ENCODE measurements at regions not wholly inside any gene's neighbourhood (a gene's known extent, or its start where the extent isn't known, plus 50 kb on each side); places are given as distances from the start of the nearest gene placed in this dataset.

GRCh38 chr1:233730380-233730779 lies 116.5 kb downstream of the KCNK1 start:
- TF ChIP-seq CTCF (IDR thresholded peaks at IDR 0.05): no peak
- TF ChIP-seq POLR2AphosphoS5 (IDR thresholded peaks at IDR 0.05): no peak
- TF ChIP-seq EP300 (IDR thresholded peaks at IDR 0.05): no peak
- TF ChIP-seq POLR2A (IDR thresholded peaks at IDR 0.05): no peak
- 78 to 93% (median 90%) methylated on average over 5 of the region's 5 CpGs for WGBS, 5 donors
- Histone ChIP-seq H3K36me3 (no peaks in the 10 kb centered on the region), H3K27ac (no peak overlapping the region), H3K27me3 (no peaks in the 10 kb centered on the region), H3K9me3 (no peaks in the 10 kb centered on the region), H3K4me3 (no peak overlapping the region), H3K4me1 (peaks cover 0 to 6% (median 0%) of the 10 kb centered on the region in 4 donors)
- intact Hi-C loops (cut with DNase I; ENCODE audit: low total_unique reads): no loop called here
- DNase-seq: no peak

GRCh38 chr1:233730809-233731208 lies 116.9 kb downstream of the KCNK1 start:
- H3K4me1 ChIP-seq: peaks cover 0 to 6% (median 0%) of the 10 kb centered on the region in 4 donors
- H3K4me3 ChIP-seq: no peak overlapping the region
- no peaks in the 10 kb centered on the region for H3K36me3 ChIP-seq
- no peak overlapping the region for H3K27ac ChIP-seq
- no peaks in the 10 kb centered on the region for H3K9me3 ChIP-seq
- TF ChIP-seq POLR2AphosphoS5 (IDR thresholded peaks at IDR 0.05) (no peak), POLR2A (IDR thresholded peaks at IDR 0.05) (no peak), CTCF (IDR thresholded peaks at IDR 0.05) (no peak), EP300 (IDR thresholded peaks at IDR 0.05) (no peak)
- no peak for DNase-seq
- WGBS, 5 donors: 63 to 82% (median 69%) methylated on average over 5 of the region's 5 CpGs
- H3K27me3 ChIP-seq: no peaks in the 10 kb centered on the region
- intact Hi-C loops (cut with DNase I; ENCODE audit: low total_unique reads): no loop called here

GRCh38 chr1:233732206-233732605 lies 118.3 kb downstream of the KCNK1 start:
- no peaks in the 10 kb centered on the region for H3K36me3 ChIP-seq
- TF ChIP-seq CTCF (IDR thresholded peaks at IDR 0.05) (no peak), POLR2A (IDR thresholded peaks at IDR 0.05) (no peak), EP300 (IDR thresholded peaks at IDR 0.05) (no peak), POLR2AphosphoS5 (IDR thresholded peaks at IDR 0.05) (no peak)
- H3K4me1 ChIP-seq: peaks cover 0 to 6% (median 0%) of the 10 kb centered on the region in 4 donors
- H3K9me3 ChIP-seq: no peaks in the 10 kb centered on the region
- no peak for DNase-seq
- H3K27ac ChIP-seq: no peak overlapping the region
- no peak overlapping the region for H3K4me3 ChIP-seq
- intact Hi-C loops (cut with DNase I; ENCODE audit: low total_unique reads): no loop called here
- no peaks in the 10 kb centered on the region for H3K27me3 ChIP-seq
- WGBS, 5 donors: 58 to 80% (median 69%) methylated on average over 2 of the region's 2 CpGs

GRCh38 chr1:233734456-233734855 lies 120.5 kb downstream of the KCNK1 start:
- Histone ChIP-seq H3K4me1 (no peaks in the 10 kb centered on the region), H3K4me3 (no peak overlapping the region), H3K9me3 (no peaks in the 10 kb centered on the region), H3K36me3 (no peaks in the 10 kb centered on the region), H3K27ac (no peak overlapping the region), H3K27me3 (no peaks in the 10 kb centered on the region)
- 75 to 86% (median 79%) methylated on average over 7 of the region's 7 CpGs for WGBS, 5 donors
- no peak for DNase-seq
- no peak for TF ChIP-seq POLR2AphosphoS5 (IDR thresholded peaks at IDR 0.05)
- TF ChIP-seq CTCF (IDR thresholded peaks at IDR 0.05): no peak
- intact Hi-C loops (cut with DNase I; ENCODE audit: low total_unique reads): no loop called here

All from stomach (tissue), 8 donors.